Colonic mucosa (tissue), 4 donors: ENCODE measurements at regions not wholly inside any gene's neighbourhood (a gene's known extent, or its start where the extent isn't known, plus 50 kb on each side); places are given as distances from the start of the nearest gene placed in this dataset.
"Not testable (repeated sequence)": the region's sequence is repeated elsewhere in the genome, so short reads cannot be mapped to it uniquely, and the experiment has no call there.

Experiments used
- DNase-seq: peaks from one replicate; pipeline ENCODE4 v3.0.0-alpha.2; 2020
- H3K27ac ChIP-seq: fragments of 200-600 bp; one replicate; pipeline ENCODE4 v1.8.0; 2021
- H3K27me3 ChIP-seq: fragments of 200-600 bp; one replicate; pipeline ENCODE4 v1.8.0; 2021
- H3K36me3 ChIP-seq: fragments of 200-600 bp; one replicate; pipeline ENCODE4 v1.8.0; 2021
- H3K4me1 ChIP-seq: fragments of 200-600 bp; one replicate; pipeline ENCODE4 v1.8.0; 2021; ENCODE audit warnings: mild to moderate bottlenecking
- H3K4me3 ChIP-seq: fragments of 200-600 bp; one replicate; pipeline ENCODE4 v1.8.0; 2021
- H3K9ac ChIP-seq, 2 donors: one replicate each; pipeline ENCODE4 v1.7.0; 2013; ENCODE audit warnings: control low read depth in 2 of 2, low read depth in 2 of 2, low read length in 2 of 2
- H3K9me3 ChIP-seq: fragments of 200-600 bp; one replicate; pipeline ENCODE4 v1.8.0; 2021
- intact Hi-C: fragments of 100-400 bp; cut with DNase I; formaldehyde crosslinking; loops from one replicate; pipeline ENCODE4 v1.14.1; 2022
- donor health status: healthy.
- donor health status: DM: no; HTN: no; CAD: no.
- donor health status: DM: no; HTN: no; CAD: no.

- H3K4me3 ChIP-seq, H3K9ac ChIP-seq, H3K27me3 ChIP-seq, H3K4me1 ChIP-seq, DNase-seq, intact Hi-C loops, H3K36me3 ChIP-seq, H3K27ac ChIP-seq, H3K9me3 ChIP-seq: not testable (repeated sequence)
These were observed 163.9 kb upstream of the NBPF12 start for GRCh38 chr1:146774271-146774670.

DNA sequence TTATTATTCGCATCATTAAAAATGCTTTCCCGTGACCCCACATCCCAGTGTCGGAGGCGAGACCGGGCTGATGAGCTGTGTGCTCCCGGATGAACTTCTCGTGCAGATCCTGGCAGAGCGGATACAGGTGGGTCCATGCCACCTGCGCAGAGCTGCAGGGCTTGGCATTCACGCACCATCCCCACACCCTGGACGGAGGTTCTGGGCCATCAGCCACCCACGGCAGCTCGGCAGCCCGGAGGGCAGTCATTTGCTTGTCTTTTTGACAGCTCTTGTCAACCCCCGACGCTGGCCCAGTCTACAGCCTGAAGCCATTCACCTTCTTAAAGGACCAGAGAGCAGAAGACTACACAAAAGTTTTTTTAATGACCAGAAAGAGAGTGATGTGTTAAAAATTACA lies 166.7 kb upstream of the NBPF12 start:
- H3K4me1 ChIP-seq, H3K27me3 ChIP-seq, H3K27ac ChIP-seq, intact Hi-C loops, H3K9ac ChIP-seq, H3K36me3 ChIP-seq, H3K9me3 ChIP-seq, H3K4me3 ChIP-seq, DNase-seq: not testable (repeated sequence)

DNA sequence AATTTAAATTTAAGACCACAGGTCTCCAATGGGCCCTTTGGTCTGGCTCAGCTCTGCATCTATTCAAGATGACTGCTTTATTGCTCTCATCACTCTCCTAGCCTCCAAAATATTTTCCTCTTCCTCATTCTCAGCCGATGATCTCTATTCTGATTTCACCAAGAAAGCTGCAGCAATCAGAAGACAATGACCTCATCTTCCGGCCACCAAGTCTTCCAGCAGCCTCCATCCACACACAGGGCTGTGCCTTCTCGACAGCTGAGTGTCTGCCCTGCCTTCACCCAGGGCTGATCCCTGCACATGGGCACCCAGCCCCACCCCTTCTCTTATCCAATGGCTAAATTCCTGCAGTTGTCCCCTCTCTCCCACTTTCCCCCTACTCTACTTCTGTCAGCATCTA lies 167.1 kb upstream of the NBPF12 start:
- H3K9ac ChIP-seq, H3K4me1 ChIP-seq, H3K27me3 ChIP-seq, H3K27ac ChIP-seq, intact Hi-C loops, H3K4me3 ChIP-seq, H3K36me3 ChIP-seq, DNase-seq, H3K9me3 ChIP-seq: not testable (repeated sequence)

DNA sequence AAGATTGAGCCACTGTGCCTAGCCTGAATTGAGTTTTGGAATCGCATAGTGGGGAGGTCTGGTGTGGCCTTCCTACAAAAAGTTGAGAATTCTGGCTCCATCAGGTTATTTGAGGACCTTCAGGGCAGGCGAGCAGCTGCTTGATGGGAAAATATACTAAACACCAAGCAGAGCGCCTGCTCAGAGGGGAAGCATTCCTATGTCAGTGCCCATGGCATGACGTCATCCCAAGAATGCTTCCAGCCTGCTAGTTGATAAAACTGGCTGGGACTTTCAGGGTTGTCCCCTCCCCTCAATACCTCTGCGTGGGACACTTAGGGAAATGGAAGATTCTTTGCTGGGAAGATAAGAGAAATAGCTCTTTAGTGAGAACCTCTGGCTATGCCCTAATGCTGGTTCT lies 174.9 kb upstream of the NBPF12 start:
- H3K9me3 ChIP-seq, H3K4me3 ChIP-seq, H3K9ac ChIP-seq, H3K4me1 ChIP-seq, H3K27ac ChIP-seq, DNase-seq, H3K27me3 ChIP-seq, H3K36me3 ChIP-seq, intact Hi-C loops: not testable (repeated sequence)

- H3K4me1 ChIP-seq, H3K9me3 ChIP-seq, DNase-seq, H3K9ac ChIP-seq, intact Hi-C loops, H3K4me3 ChIP-seq, H3K36me3 ChIP-seq, H3K27ac ChIP-seq, H3K27me3 ChIP-seq: not testable (repeated sequence)
These were observed 181.3 kb upstream of the NBPF12 start for GRCh38 chr1:146756858-146757257.

- H3K36me3 ChIP-seq, DNase-seq, intact Hi-C loops, H3K4me3 ChIP-seq, H3K9me3 ChIP-seq, H3K9ac ChIP-seq, H3K27me3 ChIP-seq, H3K4me1 ChIP-seq, H3K27ac ChIP-seq: not testable (repeated sequence)
These were observed 189.4 kb upstream of the NBPF12 start for GRCh38 chr1:146748686-146749085.

DNA sequence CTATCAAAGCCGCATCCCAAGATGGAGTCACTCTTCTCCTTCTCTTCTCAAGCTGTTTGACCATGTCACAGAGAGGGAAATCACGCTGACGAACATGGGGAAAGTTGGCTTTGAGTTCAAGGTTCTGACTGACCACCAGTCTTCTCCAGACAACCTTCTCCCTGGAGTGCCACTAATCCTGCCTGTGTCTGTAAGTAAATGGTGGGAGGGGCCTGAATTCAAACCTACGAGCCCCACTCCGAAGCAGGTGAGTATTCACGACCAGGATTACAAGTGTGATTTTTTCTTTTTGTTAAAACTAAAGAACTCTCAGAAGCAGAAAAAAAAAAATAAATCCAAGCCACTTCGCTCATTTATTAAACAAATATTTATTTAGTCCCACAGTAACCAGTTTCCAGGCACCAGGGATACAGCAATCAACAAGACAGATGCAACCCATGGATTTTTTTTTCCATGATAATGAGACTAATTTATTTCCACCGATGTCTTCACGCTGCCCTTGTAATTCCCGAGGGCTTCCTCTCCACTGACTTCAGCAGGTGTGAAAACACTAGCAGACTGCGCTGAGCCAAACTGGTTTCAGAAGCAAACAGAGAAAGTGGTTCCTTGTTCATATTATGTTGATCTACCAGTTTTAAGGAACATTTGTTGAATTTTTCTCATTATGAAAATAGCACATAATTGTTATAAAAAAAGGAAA lies 206.0 kb upstream of the NBPF12 start:
- H3K9me3 ChIP-seq, H3K4me1 ChIP-seq, intact Hi-C loops, H3K36me3 ChIP-seq, H3K9ac ChIP-seq, H3K27me3 ChIP-seq, DNase-seq, H3K27ac ChIP-seq, H3K4me3 ChIP-seq: not testable (repeated sequence)

GRCh38 chr1:146729642-146730344 lies 208.3 kb upstream of the NBPF12 start:
- H3K27me3 ChIP-seq, H3K27ac ChIP-seq, DNase-seq, intact Hi-C loops, H3K4me3 ChIP-seq, H3K4me1 ChIP-seq, H3K9me3 ChIP-seq, H3K9ac ChIP-seq, H3K36me3 ChIP-seq: not testable (repeated sequence)

DNA sequence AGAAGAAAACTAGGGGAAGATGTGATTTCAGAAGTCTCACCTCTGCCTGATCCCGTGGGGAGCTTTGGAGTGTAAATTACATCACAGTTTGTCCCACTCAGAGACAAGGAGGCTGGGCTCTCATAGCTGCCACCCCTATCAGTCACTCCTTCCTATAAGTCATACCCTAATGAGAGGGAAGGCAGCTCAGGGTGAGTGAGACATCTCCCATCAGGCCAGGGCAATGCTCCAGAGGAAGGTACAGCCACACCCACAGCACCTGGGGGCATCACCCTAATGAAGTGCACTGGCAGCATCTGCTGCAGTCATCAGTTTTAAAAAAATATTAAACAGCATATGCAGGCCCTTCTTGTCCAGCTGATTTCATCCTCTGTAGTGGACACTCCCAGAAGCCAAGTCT lies 223.1 kb upstream of the NBPF12 start:
- H3K27ac ChIP-seq, intact Hi-C loops, H3K27me3 ChIP-seq, H3K9ac ChIP-seq, H3K36me3 ChIP-seq, H3K9me3 ChIP-seq, H3K4me1 ChIP-seq, H3K4me3 ChIP-seq, DNase-seq: not testable (repeated sequence)

DNA sequence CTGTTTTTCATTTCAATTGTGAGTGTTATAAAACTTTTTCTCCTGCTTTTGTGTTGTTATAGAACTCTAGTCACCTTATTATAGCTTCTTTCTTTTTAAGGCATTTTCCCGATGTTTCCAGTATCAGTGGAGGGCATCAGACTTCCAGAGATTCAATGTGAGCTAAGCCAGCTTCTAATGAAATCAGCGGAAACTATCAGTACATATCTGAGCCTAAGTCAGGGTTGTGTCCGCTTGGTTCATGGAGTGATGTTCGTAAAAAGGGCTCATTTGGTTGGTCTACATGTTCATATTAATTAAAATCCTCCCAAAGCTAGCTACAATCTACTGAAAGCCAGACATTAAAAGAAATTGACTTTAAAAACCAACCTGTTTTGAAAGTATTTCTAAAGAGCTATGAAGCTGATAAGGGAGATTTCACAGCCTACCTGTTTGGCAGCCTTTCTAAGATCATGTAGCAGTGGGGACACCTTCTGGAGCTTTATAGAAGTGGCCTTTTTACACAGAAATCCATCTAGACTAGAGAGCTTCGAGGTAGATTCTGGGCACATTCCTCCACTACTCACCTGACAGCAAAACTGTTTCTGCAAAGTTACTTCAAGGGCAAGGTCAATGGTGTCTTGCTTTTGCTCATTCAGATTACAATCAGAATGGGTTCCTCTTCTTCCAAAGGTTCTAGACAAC lies 227.1 kb upstream of the NBPF12 start:
- intact Hi-C loops, H3K4me1 ChIP-seq, DNase-seq, H3K9me3 ChIP-seq, H3K36me3 ChIP-seq, H3K27me3 ChIP-seq, H3K4me3 ChIP-seq, H3K27ac ChIP-seq, H3K9ac ChIP-seq: not testable (repeated sequence)

- H3K9ac ChIP-seq, intact Hi-C loops: not testable (repeated sequence)
These were observed 228.8 kb upstream of the NBPF12 start for GRCh38 chr1:146709302-146709701.

DNA sequence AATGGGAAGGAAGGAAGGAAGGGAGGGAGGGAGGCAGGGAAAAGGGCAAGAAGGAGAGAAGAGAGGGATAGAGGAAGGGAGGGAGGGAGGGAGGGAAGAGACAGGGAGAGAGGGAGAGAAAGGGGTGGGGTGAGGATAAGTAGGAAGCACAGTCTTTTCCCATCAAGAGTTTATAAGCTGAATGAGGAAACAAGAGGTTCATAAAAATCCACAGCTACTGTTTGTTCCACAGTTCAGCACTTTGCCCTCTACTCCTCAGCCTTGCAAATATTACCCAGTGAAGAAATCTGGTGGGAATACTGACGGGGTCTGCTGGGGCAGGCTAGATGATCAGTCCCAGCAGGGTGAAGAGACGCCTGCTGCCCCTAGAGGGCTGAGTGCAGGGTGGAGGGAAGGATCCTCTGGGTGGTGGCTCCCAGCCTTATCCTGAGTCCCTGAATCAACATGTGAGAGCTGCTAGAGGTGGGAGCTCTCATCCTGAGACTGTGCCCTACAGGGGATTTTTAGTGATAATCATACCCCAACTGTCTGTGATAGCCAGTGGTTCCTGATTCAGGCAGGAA lies 233.9 kb upstream of the NBPF12 start:
- H3K27me3 ChIP-seq, H3K4me1 ChIP-seq, intact Hi-C loops, H3K27ac ChIP-seq, H3K9ac ChIP-seq, DNase-seq, H3K36me3 ChIP-seq, H3K9me3 ChIP-seq, H3K4me3 ChIP-seq: not testable (repeated sequence)

More at GRCh38 chr1:146709302-146709701, 228.8 kb upstream of the NBPF12 start:
- not testable (repeated sequence) for H3K4me3 ChIP-seq, H3K36me3 ChIP-seq, DNase-seq, H3K4me1 ChIP-seq, H3K27ac ChIP-seq, H3K27me3 ChIP-seq, H3K9me3 ChIP-seq

DNA sequence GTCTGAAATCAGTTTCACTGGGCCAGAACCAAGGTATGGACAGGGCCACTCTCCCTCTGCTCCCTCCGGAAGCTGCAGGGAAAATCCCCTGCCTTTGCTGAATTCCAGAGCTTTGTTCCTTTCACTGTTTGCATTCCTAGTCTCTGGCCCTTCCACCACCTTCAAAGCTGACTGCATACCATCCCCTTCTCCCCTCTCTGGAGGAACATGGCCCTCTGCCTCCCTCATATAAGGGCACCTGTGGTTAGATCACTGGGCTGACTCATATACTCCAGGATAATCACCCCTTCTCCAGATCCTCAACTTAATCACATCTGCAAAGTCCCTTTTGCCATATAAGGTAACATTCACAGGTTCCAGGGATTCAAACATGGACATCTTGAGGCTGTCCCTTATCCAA lies 236.8 kb upstream of the NBPF12 start:
- H3K4me3 ChIP-seq, DNase-seq, H3K27ac ChIP-seq, intact Hi-C loops, H3K27me3 ChIP-seq, H3K4me1 ChIP-seq, H3K36me3 ChIP-seq, H3K9ac ChIP-seq, H3K9me3 ChIP-seq: not testable (repeated sequence)
